ENCODE measurements at regions not wholly inside any gene's neighbourhood (a gene's known extent, or its start where the extent isn't known, plus 50 kb on each side); places are given as distances from the start of the nearest gene placed in this dataset.

DNA sequence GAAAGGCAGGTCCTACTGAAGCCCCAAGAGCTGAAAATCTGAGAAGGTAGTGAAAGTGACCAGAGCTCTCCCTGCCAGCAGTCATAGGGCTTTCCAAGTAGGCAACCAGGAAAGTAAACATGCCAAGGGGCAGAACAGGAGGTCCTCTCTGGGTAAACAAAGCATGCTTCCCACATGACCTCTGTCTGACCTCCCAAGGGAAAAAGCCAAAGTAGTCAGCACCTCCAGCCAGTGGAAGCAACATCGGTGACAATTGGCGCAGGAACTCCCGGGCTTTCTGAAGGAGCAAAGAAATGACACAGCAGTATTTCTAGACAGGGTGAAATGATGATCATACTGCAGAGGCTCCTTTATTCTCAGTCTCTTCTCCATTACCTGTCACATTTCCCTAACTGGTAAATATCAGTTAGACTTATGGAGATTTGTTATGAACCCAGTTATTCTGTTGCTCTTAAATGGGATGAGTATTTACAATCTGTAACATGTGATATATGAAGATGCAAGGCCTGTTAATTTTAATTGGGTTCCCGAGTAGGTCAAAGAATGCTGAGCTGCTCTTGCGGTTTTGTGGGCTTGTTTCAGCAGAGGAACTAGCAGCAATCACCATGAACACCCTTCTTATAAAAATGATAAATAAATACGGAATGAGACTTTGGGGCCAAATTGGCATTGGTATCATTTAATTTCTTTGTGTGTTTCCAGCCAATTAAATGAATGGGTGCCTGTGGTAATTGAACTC, 321.0 kb downstream of the RND3 start:
- Histone ChIP-seq H3K4me2 (no peak overlapping the region), H3K36me3 (replicated peaks in 1 of 2; ENCODE audit: control insufficient read depth in 1 of 2, insufficient read depth in 2 of 2, low read length in 1 of 2) (no peaks in the 10 kb centered on the region), H3K4me1 (ENCODE audit: control insufficient read depth in 1 of 2, insufficient read depth in 2 of 2, low read depth in 1 of 2, low read length in 1 of 2) (peaks cover 12 to 21% of the 10 kb centered on the region in 2 experiments; a peak in 3 of 4 replicates), H3F3A (replicated peaks; ENCODE audit: insufficient read depth) (no peaks in the 10 kb centered on the region), H3K9me3 (no peaks in the 10 kb centered on the region), H3K79me2 (ENCODE audit: insufficient read depth) (no peaks in the 10 kb centered on the region), H2AFZ (ENCODE audit: low read depth) (no peak overlapping the region), H3K9me2 (no peaks in the 10 kb centered on the region), H3K4me3 (ENCODE audit: low read depth in 2 of 2, low read length in 1 of 2) (no peak overlapping the region), H3K27ac (ENCODE audit: low read depth in 2 of 2, low read length in 1 of 2) (no peak overlapping the region), H3K27me3 (ENCODE audit: insufficient read depth) (no peaks in the 10 kb centered on the region), H4K20me1 (ENCODE audit: insufficient read depth) (no peaks in the 10 kb centered on the region), H3K9ac (no peak overlapping the region)
- 78% methylated on average over 6 of the region's 6 CpGs for WGBS (ENCODE audit: low lambda C conversion rate)
- POLR2A ChIA-PET = no interaction called here
- TF ChIP-seq NRF1 (IDR thresholded peaks at IDR 0.05; ENCODE audit: low read depth, low read length) = no peak
- no peak for TF ChIP-seq NFIC (IDR thresholded peaks at IDR 0.05; ENCODE audit: borderline replicate concordance)
- TF ChIP-seq RAD21 (IDR thresholded peaks at IDR 0.05; ENCODE audit: low read length) = no peak
- TF ChIP-seq FOXM1 (IDR thresholded peaks at IDR 0.05; ENCODE audit: low read depth) = no peak
- no peak for TF ChIP-seq EZH2phosphoT487 (IDR thresholded peaks at IDR 0.05; ENCODE audit: borderline replicate concordance, low read depth)
- TF ChIP-seq, protein P1, sequence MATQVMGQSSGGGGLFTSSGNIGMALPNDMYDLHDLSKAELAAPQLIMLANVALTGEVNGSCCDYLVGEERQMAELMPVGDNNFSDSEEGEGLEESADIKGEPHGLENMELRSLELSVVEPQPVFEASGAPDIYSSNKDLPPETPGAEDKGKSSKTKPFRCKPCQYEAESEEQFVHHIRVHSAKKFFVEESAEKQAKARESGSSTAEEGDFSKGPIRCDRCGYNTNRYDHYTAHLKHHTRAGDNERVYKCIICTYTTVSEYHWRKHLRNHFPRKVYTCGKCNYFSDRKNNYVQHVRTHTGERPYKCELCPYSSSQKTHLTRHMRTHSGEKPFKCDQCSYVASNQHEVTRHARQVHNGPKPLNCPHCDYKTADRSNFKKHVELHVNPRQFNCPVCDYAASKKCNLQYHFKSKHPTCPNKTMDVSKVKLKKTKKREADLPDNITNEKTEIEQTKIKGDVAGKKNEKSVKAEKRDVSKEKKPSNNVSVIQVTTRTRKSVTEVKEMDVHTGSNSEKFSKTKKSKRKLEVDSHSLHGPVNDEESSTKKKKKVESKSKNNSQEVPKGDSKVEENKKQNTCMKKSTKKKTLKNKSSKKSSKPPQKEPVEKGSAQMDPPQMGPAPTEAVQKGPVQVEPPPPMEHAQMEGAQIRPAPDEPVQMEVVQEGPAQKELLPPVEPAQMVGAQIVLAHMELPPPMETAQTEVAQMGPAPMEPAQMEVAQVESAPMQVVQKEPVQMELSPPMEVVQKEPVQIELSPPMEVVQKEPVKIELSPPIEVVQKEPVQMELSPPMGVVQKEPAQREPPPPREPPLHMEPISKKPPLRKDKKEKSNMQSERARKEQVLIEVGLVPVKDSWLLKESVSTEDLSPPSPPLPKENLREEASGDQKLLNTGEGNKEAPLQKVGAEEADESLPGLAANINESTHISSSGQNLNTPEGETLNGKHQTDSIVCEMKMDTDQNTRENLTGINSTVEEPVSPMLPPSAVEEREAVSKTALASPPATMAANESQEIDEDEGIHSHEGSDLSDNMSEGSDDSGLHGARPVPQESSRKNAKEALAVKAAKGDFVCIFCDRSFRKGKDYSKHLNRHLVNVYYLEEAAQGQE (IDR thresholded peaks at IDR 0.05; ENCODE audit: low read depth, low read length) = no peak
- TF ChIP-seq TAF1 (IDR thresholded peaks at IDR 0.05; ENCODE audit: borderline replicate concordance, low read depth, low read length) = no peak
- TF ChIP-seq, protein P2, sequence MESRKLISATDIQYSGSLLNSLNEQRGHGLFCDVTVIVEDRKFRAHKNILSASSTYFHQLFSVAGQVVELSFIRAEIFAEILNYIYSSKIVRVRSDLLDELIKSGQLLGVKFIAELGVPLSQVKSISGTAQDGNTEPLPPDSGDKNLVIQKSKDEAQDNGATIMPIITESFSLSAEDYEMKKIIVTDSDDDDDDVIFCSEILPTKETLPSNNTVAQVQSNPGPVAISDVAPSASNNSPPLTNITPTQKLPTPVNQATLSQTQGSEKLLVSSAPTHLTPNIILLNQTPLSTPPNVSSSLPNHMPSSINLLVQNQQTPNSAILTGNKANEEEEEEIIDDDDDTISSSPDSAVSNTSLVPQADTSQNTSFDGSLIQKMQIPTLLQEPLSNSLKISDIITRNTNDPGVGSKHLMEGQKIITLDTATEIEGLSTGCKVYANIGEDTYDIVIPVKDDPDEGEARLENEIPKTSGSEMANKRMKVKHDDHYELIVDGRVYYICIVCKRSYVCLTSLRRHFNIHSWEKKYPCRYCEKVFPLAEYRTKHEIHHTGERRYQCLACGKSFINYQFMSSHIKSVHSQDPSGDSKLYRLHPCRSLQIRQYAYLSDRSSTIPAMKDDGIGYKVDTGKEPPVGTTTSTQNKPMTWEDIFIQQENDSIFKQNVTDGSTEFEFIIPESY (IDR thresholded peaks at IDR 0.05; ENCODE audit: borderline replicate concordance, low read depth) = no peak
- TF ChIP-seq, protein P3, sequence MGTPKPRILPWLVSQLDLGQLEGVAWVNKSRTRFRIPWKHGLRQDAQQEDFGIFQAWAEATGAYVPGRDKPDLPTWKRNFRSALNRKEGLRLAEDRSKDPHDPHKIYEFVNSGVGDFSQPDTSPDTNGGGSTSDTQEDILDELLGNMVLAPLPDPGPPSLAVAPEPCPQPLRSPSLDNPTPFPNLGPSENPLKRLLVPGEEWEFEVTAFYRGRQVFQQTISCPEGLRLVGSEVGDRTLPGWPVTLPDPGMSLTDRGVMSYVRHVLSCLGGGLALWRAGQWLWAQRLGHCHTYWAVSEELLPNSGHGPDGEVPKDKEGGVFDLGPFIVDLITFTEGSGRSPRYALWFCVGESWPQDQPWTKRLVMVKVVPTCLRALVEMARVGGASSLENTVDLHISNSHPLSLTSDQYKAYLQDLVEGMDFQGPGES (IDR thresholded peaks at IDR 0.05; ENCODE audit: low read depth, low read length) = no peak
- TF ChIP-seq, protein P4, sequence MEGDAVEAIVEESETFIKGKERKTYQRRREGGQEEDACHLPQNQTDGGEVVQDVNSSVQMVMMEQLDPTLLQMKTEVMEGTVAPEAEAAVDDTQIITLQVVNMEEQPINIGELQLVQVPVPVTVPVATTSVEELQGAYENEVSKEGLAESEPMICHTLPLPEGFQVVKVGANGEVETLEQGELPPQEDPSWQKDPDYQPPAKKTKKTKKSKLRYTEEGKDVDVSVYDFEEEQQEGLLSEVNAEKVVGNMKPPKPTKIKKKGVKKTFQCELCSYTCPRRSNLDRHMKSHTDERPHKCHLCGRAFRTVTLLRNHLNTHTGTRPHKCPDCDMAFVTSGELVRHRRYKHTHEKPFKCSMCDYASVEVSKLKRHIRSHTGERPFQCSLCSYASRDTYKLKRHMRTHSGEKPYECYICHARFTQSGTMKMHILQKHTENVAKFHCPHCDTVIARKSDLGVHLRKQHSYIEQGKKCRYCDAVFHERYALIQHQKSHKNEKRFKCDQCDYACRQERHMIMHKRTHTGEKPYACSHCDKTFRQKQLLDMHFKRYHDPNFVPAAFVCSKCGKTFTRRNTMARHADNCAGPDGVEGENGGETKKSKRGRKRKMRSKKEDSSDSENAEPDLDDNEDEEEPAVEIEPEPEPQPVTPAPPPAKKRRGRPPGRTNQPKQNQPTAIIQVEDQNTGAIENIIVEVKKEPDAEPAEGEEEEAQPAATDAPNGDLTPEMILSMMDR (IDR thresholded peaks at IDR 0.05) = no peak
- no peak for TF ChIP-seq CHD2 (IDR thresholded peaks at IDR 0.05; ENCODE audit: low read length, partially characterized antibody)
- TF ChIP-seq MEF2A (IDR thresholded peaks at IDR 0.05; ENCODE audit: borderline replicate concordance, low read depth) = no peak
- no peak for TF ChIP-seq SIN3A (IDR thresholded peaks at IDR 0.05; ENCODE audit: borderline replicate concordance, low read depth, low read length)
- no peak for TF ChIP-seq RFX5 (IDR thresholded peaks at IDR 0.05; ENCODE audit: low read length)
- no peak for TF ChIP-seq SMC3 (IDR thresholded peaks at IDR 0.05; ENCODE audit: low read depth, low read length)
- TF ChIP-seq YY1 (IDR thresholded peaks at IDR 0.05; ENCODE audit: low read depth) = no peak
- no peak for TF ChIP-seq JUND (IDR thresholded peaks at IDR 0.05)
- CTCF ChIA-PET = no interaction called here
- no peak for DNase-seq
